ENCODE measurements at regions not wholly inside any gene's neighbourhood (a gene's known extent, or its start where the extent isn't known, plus 50 kb on each side); places are given as distances from the start of the nearest gene placed in this dataset.

GRCh38 chr2:239579081-239579480, 178.3 kb upstream of the HDAC4 start:
- TF ChIP-seq POLR2A (IDR thresholded peaks at IDR 0.05) (no peak), CTCF (IDR thresholded peaks at IDR 0.05) (no peak)
